DMS 273 (cell line): ENCODE measurements at regions not wholly inside any gene's neighbourhood (a gene's known extent, or its start where the extent isn't known, plus 50 kb on each side); places are given as distances from the start of the nearest gene placed in this dataset.
"Not testable (repeated sequence)": the region's sequence is repeated elsewhere in the genome, so short reads cannot be mapped to it uniquely, and the experiment has no call there.

ENCODE experiments used
- DNase-seq: peaks from one replicate; lab custom pipeline; 2025; ENCODE audit not compliant: unreplicated experiment; lab: John Stamatoyannopoulos, UW

DNA sequence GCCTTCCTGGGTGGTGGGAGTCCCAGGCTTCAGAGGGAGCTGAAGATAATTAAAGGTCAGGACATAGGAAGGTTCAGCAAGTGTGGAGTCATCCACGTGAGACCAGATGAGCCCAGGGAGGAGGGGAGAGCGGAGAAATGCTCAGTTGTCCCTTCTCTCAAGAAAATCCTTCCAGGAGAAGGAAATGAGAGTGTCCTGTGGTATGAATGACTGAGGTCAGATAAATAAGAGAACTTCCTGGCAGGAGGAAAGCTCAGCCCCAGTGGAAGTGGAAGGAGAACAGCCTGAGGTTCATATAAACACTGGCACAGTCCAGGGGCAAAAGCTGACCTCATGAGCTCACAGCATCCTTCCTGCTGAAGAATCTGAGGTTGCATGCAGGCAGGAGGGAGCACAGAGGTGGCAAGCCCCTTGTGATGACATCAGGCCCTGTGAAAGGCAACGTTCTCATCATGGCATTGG lies 97.6 kb downstream of the NAV1 start:
- no peak for DNase-seq

DNA sequence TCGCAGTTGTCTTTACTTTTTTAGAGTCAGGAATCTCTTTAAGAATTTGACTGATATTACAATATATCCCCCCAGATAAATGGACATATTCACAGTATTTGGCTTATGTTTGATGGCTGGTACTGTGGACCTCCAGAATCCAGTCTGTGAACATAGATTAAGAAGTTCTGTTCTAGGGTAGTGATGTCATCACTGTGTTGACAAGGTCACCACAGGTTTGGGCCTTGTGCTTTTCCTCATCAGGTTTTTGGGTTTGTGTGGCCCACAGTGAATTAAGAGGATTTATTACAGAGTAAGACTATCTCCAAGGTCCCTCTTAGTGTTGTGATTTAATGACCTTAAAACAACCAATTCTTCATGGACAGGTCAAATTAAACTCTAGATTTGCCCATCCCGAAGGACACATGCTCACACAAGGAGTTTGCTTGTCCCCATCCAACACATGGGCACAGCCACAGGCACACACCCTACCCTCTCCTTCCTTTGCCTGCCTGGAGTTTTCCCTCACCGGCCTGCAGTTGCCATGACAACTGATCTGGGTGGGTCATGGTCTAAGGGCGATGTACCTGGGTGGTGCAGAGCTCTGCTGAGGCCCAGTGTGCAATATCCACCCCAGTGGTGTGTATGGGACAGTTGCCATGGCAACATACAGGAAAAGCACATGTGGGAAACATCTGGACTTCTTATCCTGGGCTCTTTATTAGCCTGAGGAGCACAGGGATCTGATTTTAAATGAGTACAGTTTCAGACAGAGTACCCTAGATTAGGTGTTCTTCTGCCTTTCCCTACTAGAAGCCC lies 98.6 kb downstream of the NAV1 start:
- peak; percentile 65 for DNase-seq

GRCh38 chr1:201639391-201639790 lies 100.5 kb downstream of the NAV1 start:
- no peak for DNase-seq

GRCh38 chr1:201639826-201640225 lies 100.9 kb downstream of the NAV1 start:
- no peak for DNase-seq

- DNase-seq = peak; percentile 89
Measured at GRCh38 chr1:201640624-201641023, 101.7 kb downstream of the NAV1 start.

GRCh38 chr1:201641524-201642253 lies 102.8 kb downstream of the NAV1 start:
- DNase-seq = peak; percentile 40

DNA sequence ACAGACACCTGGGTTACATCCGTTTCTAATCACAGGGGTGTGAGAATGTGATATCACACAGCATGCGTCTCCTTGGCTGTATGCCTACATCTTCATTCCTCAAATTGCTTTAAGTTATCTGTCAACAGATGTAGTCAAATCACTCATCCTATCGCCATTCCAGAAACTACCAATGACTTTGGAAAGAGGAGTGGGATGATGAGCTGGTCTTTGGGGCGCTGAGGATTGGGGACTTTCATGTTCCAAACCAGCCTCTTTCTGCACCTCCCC lies 104.8 kb downstream of the NAV1 start:
- no peak for DNase-seq

- DNase-seq = no peak
Measured at GRCh38 chr1:201644197-201644596, 105.3 kb downstream of the NAV1 start.

DNA sequence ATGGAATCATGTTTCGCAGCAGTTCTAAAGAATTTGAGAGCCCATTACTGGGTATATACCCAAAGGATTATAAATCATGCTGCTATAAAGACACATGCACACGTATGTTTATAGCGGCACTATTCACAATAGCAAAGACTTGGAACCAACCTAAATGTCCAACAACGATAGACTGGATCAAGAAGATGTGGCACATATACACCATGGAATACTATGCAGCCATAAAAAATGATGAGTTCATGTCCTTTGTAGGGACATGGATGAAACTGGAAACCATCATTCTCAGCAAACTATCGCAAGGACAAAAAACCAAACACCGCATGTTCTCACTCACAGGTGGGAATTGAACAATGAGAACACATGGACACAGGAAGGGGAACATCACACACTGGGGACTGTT lies 106.1 kb downstream of the NAV1 start:
- DNase-seq = not testable (repeated sequence)

DNA sequence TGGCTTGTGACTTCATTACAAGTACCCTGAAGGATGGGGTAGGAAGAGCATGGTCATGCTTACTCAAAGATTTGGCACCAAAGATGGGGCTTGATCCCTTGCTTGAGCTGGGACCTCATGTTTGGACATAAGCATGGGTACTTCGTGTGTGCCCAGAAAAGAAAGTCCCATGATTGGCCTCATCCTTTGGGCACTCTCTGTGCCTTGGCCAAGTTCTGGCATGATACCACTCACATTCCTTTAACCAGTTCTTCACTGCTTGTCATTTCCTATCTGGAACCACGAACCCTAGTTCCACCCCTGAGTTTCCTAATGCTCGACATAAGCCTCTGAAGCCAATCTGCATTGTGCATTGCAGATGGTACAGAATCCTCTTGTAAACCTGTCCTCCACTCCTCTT lies 107.0 kb downstream of the NAV1 start:
- DNase-seq = no peak

GRCh38 chr1:201646411-201647022 lies 107.6 kb downstream of the NAV1 start:
- DNase-seq = no peak

DNA sequence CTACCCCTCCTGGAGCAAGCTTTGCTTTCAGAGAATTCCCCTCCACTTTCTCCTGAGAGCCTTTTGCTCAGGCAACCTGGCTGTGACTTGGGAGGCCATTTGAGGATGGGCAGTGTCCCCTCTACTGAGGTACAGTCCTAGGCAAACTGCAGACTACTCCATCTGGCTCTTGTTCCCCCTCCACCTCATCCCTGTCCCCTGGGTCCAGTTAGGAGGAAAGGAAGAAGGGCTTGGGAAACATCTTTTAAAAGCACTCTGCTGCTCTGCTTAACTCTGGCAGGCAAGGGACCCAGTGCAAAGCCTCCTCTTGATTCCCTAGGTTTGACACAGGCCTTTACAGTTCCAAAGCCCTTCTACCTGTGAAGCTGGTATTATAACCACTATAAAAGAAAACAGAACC lies 108.2 kb downstream of the NAV1 start:
- DNase-seq = no peak

DNA sequence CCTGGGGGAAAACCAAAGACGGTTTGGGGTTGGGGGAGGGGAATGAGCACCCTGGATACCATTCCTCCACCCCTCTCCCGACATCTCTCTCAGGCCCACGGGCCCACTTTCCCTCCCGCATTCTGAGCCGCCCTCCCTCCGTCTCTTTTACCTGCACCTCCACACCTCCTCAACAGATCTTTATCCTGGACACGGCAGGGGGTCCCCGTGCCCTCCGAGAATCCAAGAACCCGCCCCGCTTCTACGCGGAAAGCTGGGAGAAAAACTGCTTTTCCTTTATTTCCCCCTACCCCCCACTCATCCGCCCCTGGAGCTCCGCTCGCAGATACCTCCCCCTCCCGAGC lies 108.8 kb downstream of the NAV1 start:
- no peak for DNase-seq

- DNase-seq = peak; percentile 72
Measured at GRCh38 chr1:201648066-201648906, 109.4 kb downstream of the NAV1 start.

DNA sequence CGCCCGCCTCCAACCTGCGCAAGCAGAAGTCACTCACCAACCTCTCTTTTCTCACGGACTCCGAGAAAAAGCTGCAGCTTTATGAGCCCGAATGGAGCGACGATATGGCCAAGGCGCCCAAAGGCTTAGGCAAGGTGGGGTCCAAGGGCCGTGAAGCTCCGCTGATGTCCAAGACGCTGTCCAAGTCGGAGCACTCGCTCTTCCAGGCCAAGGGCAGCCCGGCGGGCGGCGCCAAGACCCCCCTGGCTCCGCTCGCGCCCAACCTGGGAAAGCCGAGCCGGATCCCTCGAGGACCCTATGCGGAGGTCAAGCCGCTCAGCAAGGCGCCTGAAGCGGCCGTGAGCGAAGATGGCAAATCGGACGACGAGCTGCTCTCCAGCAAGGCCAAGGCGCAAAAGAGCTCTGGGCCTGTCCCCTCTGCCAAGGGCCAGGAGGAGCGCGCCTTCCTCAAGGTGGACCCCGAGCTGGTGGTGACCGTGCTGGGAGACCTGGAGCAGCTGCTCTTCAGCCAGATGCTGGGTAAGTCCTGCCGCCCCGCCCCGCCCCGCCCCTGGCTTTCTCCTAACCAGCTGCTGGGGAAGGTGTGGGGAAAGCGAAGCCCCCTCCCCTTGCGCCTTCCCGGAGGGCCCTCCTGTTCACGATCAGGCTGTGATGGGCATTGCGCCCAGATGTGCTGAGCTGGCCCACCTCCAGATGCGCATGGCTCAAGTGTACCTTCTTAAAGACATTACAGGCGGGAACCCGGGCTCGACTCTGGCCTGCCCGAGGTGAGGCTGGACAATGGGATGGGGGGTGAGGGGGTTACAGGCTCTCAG lies 110.2 kb downstream of the NAV1 start:
- DNase-seq = peak; percentile 69

- DNase-seq = peak; percentile 77
Measured at GRCh38 chr1:201649761-201650622, 111.1 kb downstream of the NAV1 start.

- no peak for DNase-seq
Measured at GRCh38 chr1:201650623-201650933, 111.7 kb downstream of the NAV1 start.

DNA sequence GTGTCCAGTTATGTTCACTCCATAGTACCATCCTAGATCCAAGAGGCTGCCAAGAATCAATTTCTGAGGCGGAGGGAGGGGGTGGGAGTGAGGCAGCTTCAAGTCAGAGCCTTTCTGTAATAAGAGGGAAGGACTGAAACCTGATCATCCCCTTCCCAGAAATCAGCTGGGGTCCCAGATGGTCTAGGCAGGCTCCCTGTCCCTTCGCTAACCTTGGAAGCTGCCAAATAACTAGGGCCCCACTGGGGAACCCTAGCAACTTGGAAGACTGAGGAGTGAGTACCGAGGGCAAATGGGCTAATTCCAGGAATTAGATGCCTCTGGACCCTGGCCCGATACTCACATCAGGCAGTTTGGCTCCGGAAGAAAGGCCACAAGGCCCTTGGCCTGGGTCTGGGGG lies 113.3 kb downstream of the NAV1 start:
- peak; percentile 93 for DNase-seq

- DNase-seq = peak; percentile 58
Measured at GRCh38 chr1:201653233-201653632, 114.3 kb downstream of the NAV1 start.

DNA sequence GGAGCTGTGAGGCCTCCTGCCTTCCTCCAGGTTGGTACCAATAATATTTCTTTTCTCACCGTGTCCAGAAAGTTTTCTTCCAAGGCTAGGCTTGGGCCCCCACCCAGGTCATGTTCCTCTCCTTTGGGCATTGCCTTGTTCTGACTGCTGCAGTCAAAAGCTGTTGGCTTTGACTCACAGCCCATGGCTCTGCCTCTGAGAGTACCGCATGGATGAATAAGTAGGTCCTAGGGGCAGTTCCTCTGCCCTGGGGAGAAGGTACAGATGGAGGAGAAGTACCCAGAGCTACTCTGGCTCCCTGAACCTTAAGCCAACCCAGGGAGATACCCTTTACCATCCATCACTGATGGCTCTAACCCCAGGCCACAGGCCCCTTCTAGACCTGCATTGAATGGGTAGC lies 115.0 kb downstream of the NAV1 start:
- no peak for DNase-seq
